K562 (cell line): ENCODE measurements at regions not wholly inside any gene's neighbourhood (a gene's known extent, or its start where the extent isn't known, plus 50 kb on each side); places are given as distances from the start of the nearest gene placed in this dataset.

ENCODE experiments used
- ATAC-seq: fragments of 200-7000 bp; cut with Tn5 transposase; 3 replicates; pipeline ENCODE4 v1.9.1; 2020; ENCODE audit warnings: moderate library complexity
- BruUV-seq: library from RNA; stranded (reverse); fragments of 400-500 nt; replicated peaks from 2 replicates; lab custom pipeline; 2021; lab: Mats Ljungman, UMichigan
- CTCF ChIA-PET: fragments of 300-600 bp; formaldehyde crosslinking; extraction: SDS; loops from one replicate; lab custom pipeline; 2021; ENCODE audit warnings: low intra/inter-chr PET ratio; lab: Yijun Ruan, JAX
- POLR2A ChIA-PET: fragments of 300-600, 350-650 bp; sonication (Branson Sonifier 250); formaldehyde crosslinking; extraction: SDS; loops from one replicate; lab custom pipeline; 2021; ENCODE audit warnings: antibody characterized with exemption, inconsistent platforms; lab: Yijun Ruan, JAX
- DNase-seq, 4 experiments: peaks; one replicate each; pipeline versions ENCODE4 v3.0.0 to v3.0.0-alpha.2; 2011 to 2018; ENCODE audit warnings: low spot score in 3 of 4, mixed read lengths in 3 of 4; ENCODE audit errors: extremely low read depth in 1 of 4
- FAIRE-seq: peaks from 2 replicates; lab custom pipeline; 2011; peaks lifted over from hg19 to GRCh38; lab: Jason Lieb, UNC
- H2AFZ ChIP-seq: 2 replicates; pipeline ENCODE4 v1.6.0; 2011; ENCODE audit warnings: low read depth, low read length, control low read depth, inconsistent platforms
- H3K27ac ChIP-seq: fragments of 200-600 bp; 3 replicates; pipeline ENCODE4 v1.8.0; 2011; ENCODE audit warnings: low read depth, mild to moderate bottlenecking, control low read depth, inconsistent platforms, low read length, moderate library complexity, mixed read lengths; ENCODE audit errors: extremely low read depth
- H3K27me3 ChIP-seq, 2 experiments: fragments of 300-600 bp in 1 of 2; 2 replicates in 1 of 2; 3 replicates in 1 of 2; pipeline versions ENCODE4 v1.6.0 to v1.8.0; 2011; ENCODE audit warnings: inconsistent platforms in 2 of 2, low read length in 2 of 2, mild to moderate bottlenecking in 1 of 2, mixed read lengths in 1 of 2, moderate library complexity in 1 of 2; ENCODE audit not compliant: control insufficient read depth in 2 of 2, insufficient read depth in 2 of 2
- H3K36me3 ChIP-seq: fragments of 300-600 bp; 3 replicates; pipeline ENCODE4 v1.8.0; 2011; ENCODE audit warnings: mild to moderate bottlenecking, low read length, inconsistent platforms; ENCODE audit not compliant: control insufficient read depth, insufficient read depth
- H3K4me1 ChIP-seq, 2 experiments: fragments of 200-600 bp in 1 of 2; replicated peaks in 1 of 2; 2 replicates in 1 of 2; 3 replicates in 1 of 2; pipeline versions ENCODE4 v1.5.1 to v1.8.0; 2011; ENCODE audit warnings: inconsistent platforms in 2 of 2, low read length in 2 of 2, mild to moderate bottlenecking in 1 of 2, mixed read lengths in 1 of 2, moderate library complexity in 1 of 2; ENCODE audit not compliant: control insufficient read depth in 2 of 2, insufficient read depth in 2 of 2
- H3K4me2 ChIP-seq: 2 replicates; pipeline ENCODE4 v1.6.1; 2011; ENCODE audit warnings: low read length, control low read depth, inconsistent platforms, mixed read lengths; ENCODE audit not compliant: insufficient read depth
- H3K4me3 ChIP-seq: fragments of 200-600 bp; sonication (generic), shearing (Covaris generic); 2 replicates; pipeline ENCODE4 v1.5.1; 2016; ENCODE audit warnings: control low read depth, inconsistent platforms
- H3K79me2 ChIP-seq: fragments of 200-600 bp; 3 replicates; pipeline ENCODE4 v1.8.0; 2011; ENCODE audit warnings: low read length, inconsistent platforms; ENCODE audit not compliant: control insufficient read depth, insufficient read depth
- H3K9ac ChIP-seq, 2 experiments: 2 replicates each; pipeline versions ENCODE4 v1.6.0 to v1.6.1; 2011; ENCODE audit warnings: low read depth in 2 of 2, low read length in 2 of 2, control low read depth in 1 of 2, inconsistent platforms in 1 of 2, mild to moderate bottlenecking in 1 of 2, mixed read lengths in 1 of 2; ENCODE audit not compliant: insufficient read depth in 1 of 2
- H3K9me1 ChIP-seq: one replicate; pipeline ENCODE4 v1.6.0; 2011; ENCODE audit warnings: inconsistent platforms, mild to moderate bottlenecking, low read length, moderate library complexity; ENCODE audit not compliant: control insufficient read depth, insufficient read depth
- H3K9me3 ChIP-seq: replicated peaks from 2 replicates; pipeline ENCODE4 v1.5.1; 2011; ENCODE audit warnings: low read depth, low read length, inconsistent platforms; ENCODE audit not compliant: control insufficient read depth, insufficient read depth
- H4K20me1 ChIP-seq: replicated peaks from 2 replicates; pipeline ENCODE4 v1.6.1; 2011; ENCODE audit warnings: low read length, inconsistent platforms, mixed read lengths; ENCODE audit not compliant: control insufficient read depth, insufficient read depth
- AFF1 ChIP-seq, 2 experiments: fragments of 450-650 bp; IDR thresholded peaks; 2 replicates each; pipeline ENCODE4 v1.6.1; 2018; ENCODE audit warnings: mild to moderate bottlenecking in 2 of 2, low read depth in 1 of 2; ENCODE audit not compliant: partially characterized antibody in 2 of 2
- BRD9 ChIP-seq: fragments of 450-650 bp; IDR thresholded peaks from 2 replicates; pipeline ENCODE4 v1.6.1; 2018; ENCODE audit warnings: low read depth; ENCODE audit not compliant: partially characterized antibody
- CBX5 ChIP-seq: IDR thresholded peaks from 2 replicates; pipeline ENCODE4 v1.6.1; 2014; ENCODE audit warnings: low read depth, borderline replicate concordance
- CC2D1A ChIP-seq: fragments of 450-650 bp; IDR thresholded peaks from 2 replicates; pipeline ENCODE4 v1.6.1; 2017; ENCODE audit warnings: mild to moderate bottlenecking
- CEBPB ChIP-seq: fragments of 450-650 bp; IDR thresholded peaks from 2 replicates; pipeline ENCODE4 v1.6.1; 2016; ENCODE audit warnings: missing genetic modification characterization, missing compliant biosample characterization
- EGR1 ChIP-seq: fragments of 450-650 bp; conservative IDR thresholded peaks from 2 replicates; pipeline ENCODE4 v1.6.1; 2017; ENCODE audit warnings: mild to moderate bottlenecking
- FOXO4 ChIP-seq: fragments of 450-650 bp; formaldehyde crosslinking; IDR thresholded peaks from 2 replicates; pipeline ENCODE4 v1.4.0; 2020; ENCODE audit warnings: mild to moderate bottlenecking, moderate library complexity
- HNRNPL ChIP-seq: fragments of 200-400 bp; formaldehyde crosslinking; IDR thresholded peaks from 2 replicates; pipeline ENCODE4 v1.6.1; 2017; ENCODE audit warnings: low read depth, mild to moderate bottlenecking, low read length
- HOXB6 ChIP-seq: fragments of 250-450 bp; sonication (Bioruptor Pico); IDR thresholded peaks from 2 replicates; pipeline ENCODE4 v1.5.1; 2022; ENCODE audit warnings: mild to moderate bottlenecking, borderline replicate concordance
- MBD2 ChIP-seq: sonication (generic); IDR thresholded peaks from 2 replicates; pipeline ENCODE4 v1.6.1; 2016; ENCODE audit warnings: low read depth, borderline replicate concordance
- OTX1 ChIP-seq: fragments of 450-650 bp; formaldehyde crosslinking; IDR thresholded peaks from 2 replicates; pipeline ENCODE4 v1.4.0; 2022; ENCODE audit warnings: mild to moderate bottlenecking
- POLR2AphosphoS2 ChIP-seq: IDR thresholded peaks from 2 replicates; pipeline ENCODE4 v1.6.1; 2012; ENCODE audit warnings: low read length, improper control_type of control experiment
- ZNF384 ChIP-seq: IDR thresholded peaks from 2 replicates; pipeline ENCODE4 v1.6.1; 2012; ENCODE audit warnings: low read depth, low read length, improper control_type of control experiment
- WGBS: fragments of 100-300 bp; shearing (Covaris generic); methylation state at CpG from one replicate; pipeline ENCODE4 v1.1.6; 2016; ENCODE audit warnings: low coverage, mixed read lengths; ENCODE audit not compliant: insufficient coverage; ENCODE audit errors: missing lambda C conversion rate; 5-methylcytosine and 5-hydroxymethylcytosine counted together
- in situ Hi-C: fragments of 300-500 bp; cut with MboI; formaldehyde crosslinking; loops from 4 replicates; pipeline ENCODE4 v1.15.0; 2018; ENCODE audit warnings: inconsistent platforms, mixed read lengths
- intact Hi-C: fragments of 100-400 bp; cut with micrococcal nuclease; formaldehyde crosslinking; loops from 2 replicates; pipeline ENCODE4 v1.14.2; 2022
- TF ChIP-seq, protein P1 (sequence below): fragments of 250-450 bp; sonication (Bioruptor Pico); IDR thresholded peaks from 2 replicates; pipeline ENCODE4 v1.9.0; 2021; ENCODE audit warnings: mild to moderate bottlenecking
- TF ChIP-seq, protein P2 (sequence below): fragments of 450-650 bp; IDR thresholded peaks from 2 replicates; pipeline ENCODE4 v1.6.1; 2014; ENCODE audit warnings: low read depth, mild to moderate bottlenecking, moderate library complexity, borderline replicate concordance

DNA sequence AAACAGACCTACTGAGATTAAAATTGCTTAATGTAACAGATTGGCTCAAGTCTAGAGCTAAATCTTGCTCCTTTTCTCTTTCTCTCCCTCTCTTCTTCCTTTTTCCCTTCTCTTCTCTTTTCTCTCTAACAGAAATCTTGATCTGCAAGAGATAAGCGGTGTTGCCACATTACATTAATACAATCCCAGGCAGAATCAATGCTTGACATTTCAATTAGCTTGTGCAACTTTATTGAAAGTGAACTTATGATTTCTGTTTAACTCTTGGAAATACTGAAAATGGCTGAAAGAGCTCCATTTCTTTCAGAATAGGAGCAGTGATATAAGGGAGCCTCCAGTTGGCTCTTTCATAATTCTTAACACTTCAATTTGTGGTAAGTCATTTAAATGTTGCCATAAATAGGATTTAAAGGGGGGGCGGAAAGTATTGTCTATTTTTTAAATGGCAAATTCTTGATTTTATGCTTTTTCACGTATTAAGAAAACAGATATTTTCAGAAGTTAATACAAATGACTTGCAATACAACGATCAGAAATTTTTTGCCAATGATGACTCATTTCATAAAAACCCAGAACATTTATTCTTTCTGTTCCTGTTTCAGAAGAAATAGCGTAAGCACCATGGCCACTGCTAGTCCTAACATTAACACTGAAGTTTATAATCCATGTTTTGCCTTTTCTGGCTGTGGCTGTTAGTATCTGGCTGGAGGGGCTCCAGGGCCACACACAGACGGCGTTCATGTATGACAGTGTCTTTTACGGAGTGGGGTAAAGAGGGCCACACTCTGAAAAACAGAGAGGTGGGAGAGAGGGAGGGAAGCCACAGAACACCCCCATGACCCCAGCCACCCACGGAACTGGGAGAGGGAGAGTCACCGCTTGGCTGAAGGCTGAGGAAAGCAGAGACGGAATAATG is 115.7 kb upstream of the FAT1 start:
- in situ Hi-C loops (no loop called here), intact Hi-C loops (loop anchor here (5.0 to 10.0 kb wide), 2 partner anchors 85 to 112 kb away; no protein-coding TSS in a partner anchor)
- Histone ChIP-seq H3K9me1 (no peaks in the 10 kb centered on the region), H3K79me2 (peaks cover 3% of the 10 kb centered on the region; the same call in 1 of the 3 replicates), H3K36me3 (no peaks in the 10 kb centered on the region; the same call in 2 of the 3 replicates), H3K9me3 (no peaks in the 10 kb centered on the region), H3K4me3 (peak overlapping the region; percentile 32), H3K9ac (peak overlapping the region; percentile 36 to 75; a peak in 3 of 4 replicates), H3K4me1 (peaks cover 10 to 18% of the 10 kb centered on the region in 2 experiments), H3K27me3 (no peaks in the 10 kb centered on the region), H3K4me2 (peak overlapping the region; percentile 77), H2AFZ (peak overlapping the region; percentile 97), H3K27ac (peak overlapping the region; percentile 92), H4K20me1 (no peaks in the 10 kb centered on the region)
- DNase-seq (peak; percentile 32 to 62 (median 49)), FAIRE-seq (no peak), ATAC-seq (peak; percentile 68)
- ChIA-PET POLR2A (interaction anchor here (0.9 kb wide), 1 partner anchor 10 kb away, joined by 4 read pairs; no protein-coding TSS in a partner anchor), CTCF (no interaction called here)
- TSS peak; percentile 49 for BruUV-seq
- 8% methylated on average over 11 of the region's 11 CpGs for WGBS
- TF ChIP-seq ZNF384 (no peak), HOXB6 (CRISPR knock-in tag) (no peak), FOXO4 (no peak), MBD2 (no peak), HNRNPL (no peak), CC2D1A (no peak), CBX5 (no peak), CEBPB (tag) (peak; percentile 59), POLR2AphosphoS2 (no peak), BRD9 (peak; percentile 23), AFF1 (IDR thresholded peaks at IDR 0.05; ENCODE audit: low read depth in 1 of 2, partially characterized antibody in 2 of 2) (no peak), OTX1 (no peak), EGR1 (peak; percentile 90)
- TF ChIP-seq, protein P1, sequence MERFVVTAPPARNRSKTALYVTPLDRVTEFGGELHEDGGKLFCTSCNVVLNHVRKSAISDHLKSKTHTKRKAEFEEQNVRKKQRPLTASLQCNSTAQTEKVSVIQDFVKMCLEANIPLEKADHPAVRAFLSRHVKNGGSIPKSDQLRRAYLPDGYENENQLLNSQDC (CRISPR knock-in tag): no peak
- TF ChIP-seq, protein P2, sequence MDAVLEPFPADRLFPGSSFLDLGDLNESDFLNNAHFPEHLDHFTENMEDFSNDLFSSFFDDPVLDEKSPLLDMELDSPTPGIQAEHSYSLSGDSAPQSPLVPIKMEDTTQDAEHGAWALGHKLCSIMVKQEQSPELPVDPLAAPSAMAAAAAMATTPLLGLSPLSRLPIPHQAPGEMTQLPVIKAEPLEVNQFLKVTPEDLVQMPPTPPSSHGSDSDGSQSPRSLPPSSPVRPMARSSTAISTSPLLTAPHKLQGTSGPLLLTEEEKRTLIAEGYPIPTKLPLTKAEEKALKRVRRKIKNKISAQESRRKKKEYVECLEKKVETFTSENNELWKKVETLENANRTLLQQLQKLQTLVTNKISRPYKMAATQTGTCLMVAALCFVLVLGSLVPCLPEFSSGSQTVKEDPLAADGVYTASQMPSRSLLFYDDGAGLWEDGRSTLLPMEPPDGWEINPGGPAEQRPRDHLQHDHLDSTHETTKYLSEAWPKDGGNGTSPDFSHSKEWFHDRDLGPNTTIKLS: no peak
